ENCODE measurements at regions not wholly inside any gene's neighbourhood (a gene's known extent, or its start where the extent isn't known, plus 50 kb on each side); places are given as distances from the start of the nearest gene placed in this dataset.

- no peaks in the 10 kb centered on the region for H3K4me1 ChIP-seq
- WGBS, 2 donors (ENCODE audit: low coverage in 1 of 2): 42 to 64% methylated on average over 4 to 12 of the region's 12 CpGs
- H3K27ac ChIP-seq: no peak overlapping the region
- ATAC-seq: no peak
- no peaks in the 10 kb centered on the region for H3K27me3 ChIP-seq
- no peaks in the 10 kb centered on the region for H3K36me3 ChIP-seq
- H3K4me3 ChIP-seq: no peak overlapping the region
- H3K9me3 ChIP-seq: no peaks in the 10 kb centered on the region
- TF ChIP-seq POLR2AphosphoS5 (IDR thresholded peaks at IDR 0.05) (no peak), EP300 (IDR thresholded peaks at IDR 0.05) (no peak), POLR2A (IDR thresholded peaks at IDR 0.05) (no peak)
- TF ChIP-seq, protein P1, sequence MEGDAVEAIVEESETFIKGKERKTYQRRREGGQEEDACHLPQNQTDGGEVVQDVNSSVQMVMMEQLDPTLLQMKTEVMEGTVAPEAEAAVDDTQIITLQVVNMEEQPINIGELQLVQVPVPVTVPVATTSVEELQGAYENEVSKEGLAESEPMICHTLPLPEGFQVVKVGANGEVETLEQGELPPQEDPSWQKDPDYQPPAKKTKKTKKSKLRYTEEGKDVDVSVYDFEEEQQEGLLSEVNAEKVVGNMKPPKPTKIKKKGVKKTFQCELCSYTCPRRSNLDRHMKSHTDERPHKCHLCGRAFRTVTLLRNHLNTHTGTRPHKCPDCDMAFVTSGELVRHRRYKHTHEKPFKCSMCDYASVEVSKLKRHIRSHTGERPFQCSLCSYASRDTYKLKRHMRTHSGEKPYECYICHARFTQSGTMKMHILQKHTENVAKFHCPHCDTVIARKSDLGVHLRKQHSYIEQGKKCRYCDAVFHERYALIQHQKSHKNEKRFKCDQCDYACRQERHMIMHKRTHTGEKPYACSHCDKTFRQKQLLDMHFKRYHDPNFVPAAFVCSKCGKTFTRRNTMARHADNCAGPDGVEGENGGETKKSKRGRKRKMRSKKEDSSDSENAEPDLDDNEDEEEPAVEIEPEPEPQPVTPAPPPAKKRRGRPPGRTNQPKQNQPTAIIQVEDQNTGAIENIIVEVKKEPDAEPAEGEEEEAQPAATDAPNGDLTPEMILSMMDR (IDR thresholded peaks at IDR 0.05): no peak
Measured at GRCh38 chr18:76167845-76168621, 327.0 kb downstream of the ZNF516 start.

GRCh38 chr18:76167410-76167809 is 327.6 kb downstream of the ZNF516 start:
- Histone ChIP-seq H3K4me3 (no peak overlapping the region), H3K27me3 (no peaks in the 10 kb centered on the region), H3K36me3 (no peaks in the 10 kb centered on the region), H3K4me1 (no peaks in the 10 kb centered on the region), H3K9me3 (no peaks in the 10 kb centered on the region), H3K27ac (no peak overlapping the region)
- WGBS, 2 donors (ENCODE audit: low coverage in 1 of 2): 58 to 80% methylated on average over 1 to 5 of the region's 6 CpGs
- TF ChIP-seq POLR2AphosphoS5 (IDR thresholded peaks at IDR 0.05): no peak
- TF ChIP-seq, protein P1 (IDR thresholded peaks at IDR 0.05): no peak
- TF ChIP-seq POLR2A (IDR thresholded peaks at IDR 0.05): no peak
- TF ChIP-seq EP300 (IDR thresholded peaks at IDR 0.05): no peak
- ATAC-seq: no peak

DNA sequence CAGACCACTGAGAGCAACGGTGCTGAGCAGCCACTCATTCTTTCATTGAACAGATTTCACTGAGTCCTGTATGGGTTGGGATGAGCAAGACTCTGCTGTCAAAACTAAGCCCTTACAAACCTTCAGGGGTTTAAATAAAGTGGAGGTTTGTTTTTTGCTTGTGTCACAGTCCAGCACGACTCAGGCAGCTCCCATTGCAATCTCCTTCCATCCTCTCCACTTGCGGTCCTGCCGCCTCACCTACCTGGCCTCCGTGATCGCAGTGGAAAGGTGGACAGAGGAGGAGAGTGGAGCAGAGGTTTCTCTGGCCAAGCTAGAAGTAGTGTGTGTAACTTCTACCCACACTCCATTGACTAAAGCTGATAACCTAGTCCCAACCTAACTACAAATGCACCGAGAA is 332.2 kb downstream of the ZNF516 start:
- Histone ChIP-seq H3K9me3 (no peaks in the 10 kb centered on the region), H3K4me3 (no peak overlapping the region), H3K4me1 (no peaks in the 10 kb centered on the region), H3K36me3 (no peaks in the 10 kb centered on the region), H3K27me3 (no peaks in the 10 kb centered on the region), H3K27ac (no peak overlapping the region)
- WGBS, 2 donors (ENCODE audit: low coverage in 1 of 2): 83 to 88% methylated on average over 2 to 3 of the region's 7 CpGs
- ATAC-seq: no peak
- TF ChIP-seq EP300 (IDR thresholded peaks at IDR 0.05): no peak
- TF ChIP-seq POLR2AphosphoS5 (IDR thresholded peaks at IDR 0.05): no peak
- TF ChIP-seq, protein P1 (IDR thresholded peaks at IDR 0.05): no peak
- TF ChIP-seq POLR2A (IDR thresholded peaks at IDR 0.05): no peak

- no peaks in the 10 kb centered on the region for H3K36me3 ChIP-seq
- H3K27me3 ChIP-seq: no peaks in the 10 kb centered on the region
- ATAC-seq: no peak
- H3K27ac ChIP-seq: no peak overlapping the region
- no peaks in the 10 kb centered on the region for H3K9me3 ChIP-seq
- TF ChIP-seq, protein P1 (IDR thresholded peaks at IDR 0.05): no peak
- no peak for TF ChIP-seq EP300 (IDR thresholded peaks at IDR 0.05)
- TF ChIP-seq POLR2A (IDR thresholded peaks at IDR 0.05): no peak
- no peak for TF ChIP-seq POLR2AphosphoS5 (IDR thresholded peaks at IDR 0.05)
- H3K4me1 ChIP-seq: no peaks in the 10 kb centered on the region
- no peak overlapping the region for H3K4me3 ChIP-seq
- WGBS, 2 donors (ENCODE audit: low coverage in 1 of 2): 92 to 100% methylated on average over 1 of the region's 1 CpG
Measured at GRCh38 chr18:76161983-76162382, 333.1 kb downstream of the ZNF516 start.

GRCh38 chr18:76153691-76154090 is 341.4 kb downstream of the ZNF516 start:
- H3K4me3 ChIP-seq: no peak overlapping the region
- H3K9me3 ChIP-seq: no peaks in the 10 kb centered on the region
- no peak overlapping the region for H3K27ac ChIP-seq
- H3K36me3 ChIP-seq: no peaks in the 10 kb centered on the region
- no peaks in the 10 kb centered on the region for H3K4me1 ChIP-seq
- 86 to 92% methylated on average over 7 to 15 of the region's 17 CpGs for WGBS, 2 donors (ENCODE audit: low coverage in 1 of 2)
- TF ChIP-seq EP300 (IDR thresholded peaks at IDR 0.05) (no peak), POLR2A (IDR thresholded peaks at IDR 0.05) (no peak), POLR2AphosphoS5 (IDR thresholded peaks at IDR 0.05) (no peak)
- TF ChIP-seq, protein P1 (IDR thresholded peaks at IDR 0.05): no peak
- no peak for ATAC-seq
- no peaks in the 10 kb centered on the region for H3K27me3 ChIP-seq
